ENCODE measurements at regions not wholly inside any gene's neighbourhood (a gene's known extent, or its start where the extent isn't known, plus 50 kb on each side); places are given as distances from the start of the nearest gene placed in this dataset.

- DNase-seq (ENCODE audit: low read depth in 2 of 3, low spot score in 2 of 3), result no peak
Measured at GRCh38 chrX:40325161-40325560, 227.4 kb upstream of the BCOR start.

GRCh38 chrX:40323977-40324376 lies 226.2 kb upstream of the BCOR start:
- no peak for DNase-seq (ENCODE audit: low read depth in 2 of 3, low spot score in 2 of 3)

GRCh38 chrX:40320819-40321218 lies 223.1 kb upstream of the BCOR start:
- no peak for DNase-seq (ENCODE audit: low read depth in 2 of 3, low spot score in 2 of 3)

DNA sequence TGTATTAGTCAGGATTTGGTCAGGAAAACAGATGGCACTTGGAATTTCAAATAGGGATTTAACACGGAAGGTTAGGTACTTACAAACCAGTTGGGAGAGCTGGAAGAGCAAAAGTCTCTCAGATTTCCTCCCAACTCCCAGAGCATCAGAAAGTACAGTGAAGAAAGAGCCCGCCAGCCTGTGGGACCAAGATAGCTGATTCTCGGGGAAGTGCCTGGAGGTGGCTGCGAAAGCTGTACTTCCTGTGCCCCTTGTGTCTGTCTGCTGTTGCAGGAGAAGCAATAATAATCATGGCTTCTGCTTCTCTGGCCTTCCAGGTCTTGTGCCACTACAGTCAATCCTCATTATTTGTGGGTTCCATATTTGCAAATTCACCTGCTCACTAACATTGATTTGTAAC lies 221.0 kb upstream of the BCOR start:
- peak in 1 of 3 donors; percentile 34 for DNase-seq (ENCODE audit: low read depth in 2 of 3, low spot score in 2 of 3)

DNA sequence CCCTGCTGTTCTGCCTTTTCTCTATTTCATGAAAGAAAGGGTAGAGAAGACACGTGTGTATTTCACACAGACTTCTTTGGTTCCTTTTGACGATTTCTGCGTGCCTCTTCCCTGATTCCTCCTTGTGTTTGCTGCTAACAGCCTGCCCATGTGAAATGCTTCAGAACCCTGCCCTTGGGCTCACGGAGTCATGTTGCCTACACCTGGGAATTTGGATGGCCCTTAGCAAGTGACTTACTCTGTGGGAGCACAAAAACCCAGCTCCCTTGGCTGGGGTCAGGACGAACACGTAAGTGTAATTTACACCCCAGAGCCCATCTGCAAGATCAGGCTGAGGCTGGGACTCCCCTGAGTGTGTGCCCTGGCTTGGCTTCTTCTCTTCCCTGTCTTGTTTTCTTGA lies 220.3 kb upstream of the BCOR start:
- no peak for DNase-seq (ENCODE audit: low read depth in 2 of 3, low spot score in 2 of 3)

DNA sequence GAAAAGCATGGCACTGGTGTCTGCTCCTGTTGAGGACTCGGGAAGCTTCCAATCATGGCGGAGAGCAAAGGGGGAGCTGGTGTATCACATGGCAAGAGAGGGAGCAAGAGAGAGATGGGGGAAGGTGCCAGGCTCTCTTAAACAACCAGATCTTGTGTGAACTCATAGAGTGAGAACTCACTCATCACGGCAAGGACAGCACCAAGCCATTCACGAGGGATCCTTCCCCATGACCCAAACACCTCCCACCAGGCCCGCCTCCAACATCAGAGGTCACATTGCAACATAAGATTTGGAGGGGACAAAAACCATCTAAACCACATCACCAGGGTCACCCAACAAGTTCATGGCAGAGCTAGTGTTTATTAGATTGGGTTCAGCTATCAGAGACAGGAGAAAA lies 218.7 kb upstream of the BCOR start:
- DNase-seq (ENCODE audit: low read depth in 2 of 3, low spot score in 2 of 3), result no peak

GRCh38 chrX:40314070-40314469 lies 216.3 kb upstream of the BCOR start:
- DNase-seq (ENCODE audit: low read depth in 2 of 3, low spot score in 2 of 3), result peak in 1 of 3 donors; percentile 54

DNA sequence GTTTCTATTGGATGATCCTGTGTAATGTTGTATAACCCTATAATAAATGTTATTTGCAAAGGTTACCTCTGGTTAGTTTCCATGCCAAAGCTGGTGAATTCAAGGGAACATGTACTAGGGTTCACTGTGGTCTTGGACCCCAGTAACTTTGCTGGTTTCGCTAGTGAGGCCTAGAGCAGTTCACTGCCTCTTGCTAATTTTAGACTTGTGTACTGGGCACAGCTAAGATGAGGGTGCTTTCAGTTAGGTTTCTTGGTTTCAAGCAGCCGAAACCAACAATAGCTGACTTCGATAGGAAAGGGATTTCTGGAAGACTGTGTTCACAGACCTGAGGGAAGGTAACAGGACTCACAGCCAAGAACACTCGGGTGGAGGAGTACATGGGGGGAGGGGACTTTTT lies 215.5 kb upstream of the BCOR start:
- DNase-seq (ENCODE audit: low read depth in 2 of 3, low spot score in 2 of 3), result no peak

GRCh38 chrX:40310447-40310846 lies 212.7 kb upstream of the BCOR start:
- no peak for DNase-seq (ENCODE audit: low read depth in 2 of 3, low spot score in 2 of 3)

DNA sequence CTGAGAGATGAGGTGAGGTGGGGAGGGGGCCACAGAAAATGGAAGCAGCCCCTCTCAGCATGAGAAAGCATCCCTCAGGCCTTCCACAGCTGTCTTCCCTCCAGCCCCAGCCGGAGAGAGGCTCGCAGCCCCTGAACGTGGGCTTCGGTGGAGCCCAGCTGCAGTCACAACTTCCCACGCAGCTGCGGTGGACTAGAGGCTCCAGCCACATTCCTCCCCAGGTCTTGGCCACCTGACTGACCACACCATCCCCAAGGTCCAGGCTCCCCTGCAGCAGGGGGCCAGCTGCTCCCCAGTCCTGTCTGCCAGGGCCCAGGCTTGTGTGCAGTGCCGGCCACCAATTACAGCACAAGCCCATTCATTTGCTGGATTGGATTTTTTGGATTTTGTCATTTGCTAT lies 212.3 kb upstream of the BCOR start:
- DNase-seq (ENCODE audit: low read depth in 2 of 3, low spot score in 2 of 3), result no peak

- no peak for DNase-seq (ENCODE audit: low read depth in 2 of 3, low spot score in 2 of 3)
Measured at GRCh38 chrX:40307871-40308270, 210.1 kb upstream of the BCOR start.

- DNase-seq (ENCODE audit: low read depth in 2 of 3, low spot score in 2 of 3), result no peak
Measured at GRCh38 chrX:40304115-40304514, 206.4 kb upstream of the BCOR start.

DNA sequence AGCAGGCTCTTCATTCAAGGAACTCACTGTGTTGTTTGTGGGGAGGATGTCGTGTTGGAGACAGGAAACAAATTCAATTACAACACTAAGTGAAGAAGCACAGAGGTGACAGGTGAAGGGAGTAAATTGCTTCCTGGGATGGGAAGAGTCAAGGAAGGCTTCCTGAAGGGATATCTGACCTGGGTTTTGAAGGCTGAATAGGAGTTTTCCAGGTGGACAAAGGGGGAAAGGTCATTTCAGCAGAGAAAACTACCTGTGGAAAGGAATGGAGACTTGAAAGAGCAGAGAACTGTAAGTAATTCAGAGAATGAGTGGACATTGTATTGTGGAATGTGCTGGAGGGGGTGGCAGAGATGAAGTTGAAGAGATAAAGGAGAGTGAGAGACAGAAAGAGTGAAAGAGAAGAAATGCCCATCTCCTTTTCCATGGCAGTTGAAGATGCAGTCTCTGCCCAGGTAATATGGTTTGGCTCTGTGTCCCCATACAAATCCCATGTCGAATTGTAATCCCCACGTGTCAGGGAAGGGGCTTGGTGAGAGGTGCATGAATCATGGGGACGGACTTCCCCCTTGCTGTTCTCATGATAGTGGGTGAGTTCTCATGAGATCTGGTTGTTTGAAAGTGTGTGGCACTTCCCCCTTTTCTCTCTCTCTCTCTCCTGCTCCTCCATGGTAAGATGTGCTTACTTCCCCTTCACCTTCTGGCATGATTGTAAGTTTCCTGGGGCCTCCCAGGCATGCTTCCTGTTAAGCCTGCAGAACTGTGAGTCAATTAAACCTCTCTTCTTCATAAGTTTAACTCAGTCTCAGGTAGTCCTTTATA lies 205.7 kb upstream of the BCOR start:
- DNase-seq (ENCODE audit: low read depth in 2 of 3, low spot score in 2 of 3), result peak in 2 of 3 donors; percentile 35 to 57

DNA sequence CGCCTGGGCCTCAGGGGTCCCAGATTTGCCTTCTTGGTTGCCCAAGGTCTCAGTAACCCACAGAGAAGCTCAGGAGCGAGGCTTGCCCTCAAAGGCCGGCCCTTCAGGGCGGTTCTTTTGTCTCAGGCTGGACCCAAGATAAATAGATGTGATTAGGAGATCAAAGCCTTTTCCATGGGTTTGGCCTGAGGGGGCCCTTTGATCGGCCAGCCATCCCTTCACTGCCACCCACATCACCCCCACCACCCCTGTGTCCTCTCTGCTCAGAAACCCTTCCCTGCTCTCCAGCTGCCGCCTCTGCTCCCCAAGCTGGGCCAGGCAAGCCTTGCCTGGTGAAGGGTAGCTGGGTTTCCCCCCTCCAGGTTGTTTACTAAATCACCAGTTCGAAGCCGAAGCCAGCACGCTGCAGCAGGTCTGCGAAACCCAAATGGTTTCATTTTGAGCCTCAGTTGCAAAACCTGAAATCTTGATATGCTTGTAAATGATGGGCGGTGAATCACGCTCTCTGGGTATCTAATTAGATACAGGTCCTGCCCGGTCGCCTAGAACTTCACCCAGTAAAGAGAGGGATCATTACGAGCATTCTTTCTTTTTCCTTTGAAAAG lies 202.6 kb upstream of the BCOR start:
- DNase-seq (ENCODE audit: low read depth in 2 of 3, low spot score in 2 of 3), result no peak

DNA sequence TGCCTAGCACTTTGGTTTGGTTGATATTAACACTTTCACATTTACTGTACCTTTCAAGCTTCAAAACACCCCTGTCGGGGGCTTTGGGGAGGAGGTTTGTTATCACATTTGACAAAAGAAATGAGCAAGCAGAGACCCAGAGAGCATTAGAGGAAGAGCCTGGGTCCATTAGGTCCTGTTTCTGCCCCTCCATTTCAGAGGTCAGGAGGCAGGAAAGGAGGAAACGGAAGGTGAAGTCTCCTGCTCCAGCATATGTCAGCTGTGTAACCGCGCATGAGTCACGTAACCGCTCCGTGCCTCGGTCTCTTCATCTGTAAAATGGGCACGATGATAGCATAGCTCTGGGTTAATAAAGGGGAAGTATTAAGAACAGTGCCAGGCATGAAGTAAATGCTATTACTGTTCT lies 201.9 kb upstream of the BCOR start:
- DNase-seq (ENCODE audit: low read depth in 2 of 3, low spot score in 2 of 3), result no peak

GRCh38 chrX:40298572-40299479 lies 201.1 kb upstream of the BCOR start:
- DNase-seq (ENCODE audit: low read depth in 2 of 3, low spot score in 2 of 3), result peak in 1 of 3 donors; percentile 30

DNA sequence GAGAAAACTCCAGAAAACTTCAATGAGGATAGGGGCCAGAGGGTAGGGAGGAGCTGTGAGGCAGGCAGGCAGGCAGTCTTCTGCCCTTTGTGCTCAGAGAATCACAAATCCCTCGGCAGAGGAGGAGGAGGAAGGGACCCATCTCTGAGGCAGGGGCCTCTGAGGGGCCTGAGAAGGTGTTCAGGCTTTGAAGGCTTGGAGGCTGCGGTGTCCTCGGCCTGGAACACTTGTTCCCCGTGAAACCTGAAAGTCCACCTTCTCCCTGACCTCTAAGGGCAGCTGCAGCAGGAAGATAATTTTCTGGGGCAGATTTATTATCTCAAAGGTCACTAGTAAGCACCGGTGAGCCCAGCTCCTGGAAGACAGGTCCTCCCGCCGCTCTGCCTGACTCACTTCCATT lies 200.3 kb upstream of the BCOR start:
- no peak for DNase-seq (ENCODE audit: low read depth in 2 of 3, low spot score in 2 of 3)

- DNase-seq (ENCODE audit: low read depth in 2 of 3, low spot score in 2 of 3), result no peak
Measured at GRCh38 chrX:40291553-40291952, 193.8 kb upstream of the BCOR start.

DNA sequence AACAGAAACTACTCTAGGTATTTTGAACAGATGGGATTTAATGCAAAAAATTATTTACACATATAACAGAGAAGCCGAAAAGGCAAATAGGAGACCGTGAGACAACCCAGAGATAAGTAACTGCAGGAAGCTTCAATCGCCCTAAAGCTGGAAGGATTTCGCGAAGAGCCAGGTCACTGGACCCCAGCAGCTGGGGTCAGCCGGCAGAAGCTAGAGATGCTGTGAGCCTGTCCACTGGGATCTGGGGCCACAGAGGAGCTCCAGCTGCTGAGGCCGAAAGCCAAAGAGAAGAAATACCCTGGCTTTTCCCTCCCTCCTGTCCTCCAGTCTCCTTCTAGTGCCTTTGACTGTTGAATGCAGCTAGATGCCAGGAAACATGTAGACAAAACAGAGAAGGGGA lies 192.8 kb upstream of the BCOR start:
- no peak for DNase-seq (ENCODE audit: low read depth in 2 of 3, low spot score in 2 of 3)

GRCh38 chrX:40285876-40286275 lies 188.1 kb upstream of the BCOR start:
- no peak for DNase-seq (ENCODE audit: low read depth in 2 of 3, low spot score in 2 of 3)

DNA sequence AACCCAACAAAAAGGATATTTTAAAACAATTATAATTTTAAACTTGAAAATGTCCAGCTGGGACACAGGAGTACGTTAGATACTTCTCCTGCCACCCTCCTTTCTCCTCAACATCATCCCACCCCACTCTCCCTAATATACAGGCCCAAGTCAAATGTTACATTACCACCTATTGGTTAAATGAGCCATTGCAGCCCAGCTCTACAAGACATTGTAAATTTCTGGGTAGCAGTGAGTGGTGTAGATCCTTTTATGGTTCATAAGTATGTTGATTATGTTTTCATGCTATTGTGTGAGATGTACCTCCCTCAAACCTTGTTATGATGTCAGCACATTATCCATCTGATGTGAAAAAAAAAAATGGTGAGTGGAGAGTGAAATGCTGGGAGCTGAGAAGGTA lies 187.1 kb upstream of the BCOR start:
- DNase-seq (ENCODE audit: low read depth in 2 of 3, low spot score in 2 of 3), result no peak

All from hematopoietic multipotent progenitor cell (in vitro differentiated cells).